ENCODE measurements at regions not wholly inside any gene's neighbourhood (a gene's known extent, or its start where the extent isn't known, plus 50 kb on each side); places are given as distances from the start of the nearest gene placed in this dataset.

- TF ChIP-seq SIX5 (IDR thresholded peaks at IDR 0.05; ENCODE audit: low read depth, low read length) (no peak), ATF2 (IDR thresholded peaks at IDR 0.05; ENCODE audit: low read length) (no peak), CHD1 (IDR thresholded peaks at IDR 0.05; ENCODE audit: low read depth, low read length) (no peak)
Measured at GRCh38 chr4:56198265-56198664, 189.0 kb downstream of the AASDH start (continued).
